GM12878 (cell line): ENCODE measurements at regions not wholly inside any gene's neighbourhood (a gene's known extent, or its start where the extent isn't known, plus 50 kb on each side); places are given as distances from the start of the nearest gene placed in this dataset.

Source experiments
- CTCF ChIP-seq, 3 experiments: IDR thresholded peaks in 2 of 3; conservative IDR thresholded peaks in 1 of 3; 2 replicates each; pipeline ENCODE4 v1.5.1; 2011; ENCODE audit warnings: low read depth in 3 of 3, low read length in 3 of 3, mild to moderate bottlenecking in 3 of 3, control low read depth in 2 of 3, moderate library complexity in 2 of 3, inconsistent platforms in 1 of 3, mixed read lengths in 1 of 3; ENCODE audit not compliant: control insufficient read depth in 2 of 3, insufficient read depth in 1 of 3; ENCODE audit errors: extremely low read depth in 1 of 3
- HDAC6 ChIP-seq: fragments of 200-600 bp; sonication (generic); IDR thresholded peaks from one replicate; pipeline ENCODE4 v1.8.0; 2017; ENCODE audit warnings: antibody characterized with exemption; ENCODE audit not compliant: unreplicated experiment
- PKNOX1 ChIP-seq: fragments of 450-650 bp; IDR thresholded peaks from 2 replicates; pipeline ENCODE4 v1.6.1; 2016; ENCODE audit warnings: mild to moderate bottlenecking
- TCF7 ChIP-seq: IDR thresholded peaks from 2 replicates; pipeline ENCODE4 v1.6.1; 2014; ENCODE audit warnings: antibody characterized with exemption, borderline replicate concordance
- YY1 ChIP-seq: IDR thresholded peaks from 2 replicates; pipeline ENCODE4 v1.6.1; 2011; ENCODE audit warnings: low read depth, mild to moderate bottlenecking, low read length

GRCh38 chr10:109765838-109766237, 157.5 kb downstream of the XPNPEP1 start:
- TF ChIP-seq HDAC6 = no peak
- TF ChIP-seq PKNOX1 = no peak
- no peak for TF ChIP-seq YY1
- no peak for TF ChIP-seq TCF7
- TF ChIP-seq CTCF (IDR thresholded peaks at IDR 0.05 in 2 of 3, conservative IDR thresholded peaks at IDR 0.05 in 1 of 3; ENCODE audit: control insufficient read depth in 2 of 3, extremely low read depth in 1 of 3, insufficient read depth in 1 of 3, low read depth in 3 of 3, low read length in 3 of 3) = no peak
